DND-41 (cell line): ENCODE measurements at regions not wholly inside any gene's neighbourhood (a gene's known extent, or its start where the extent isn't known, plus 50 kb on each side); places are given as distances from the start of the nearest gene placed in this dataset.

Experiments
- ATAC-seq: fragments of 200-7000 bp; cut with Tn5 transposase; 3 replicates; pipeline ENCODE4 v1.9.1; 2021; ENCODE audit warnings: low read depth; ENCODE audit not compliant: insufficient read depth
- DNase-seq: peaks from one replicate; pipeline ENCODE4 v3.0.0-alpha.2; 2020
- H2AFZ ChIP-seq: 2 replicates; pipeline ENCODE4 v1.6.0; 2012; ENCODE audit warnings: low read depth, low read length
- H3K27ac ChIP-seq: 2 replicates; pipeline ENCODE4 v1.5.1; 2012; ENCODE audit warnings: low read length, inconsistent platforms
- H3K27me3 ChIP-seq: fragments of 200-600 bp; sonication (generic); 2 replicates; pipeline ENCODE4 v1.6.0; 2012; ENCODE audit warnings: low read length, mild to moderate bottlenecking, inconsistent platforms; ENCODE audit not compliant: insufficient read depth, poor library complexity
- H3K36me3 ChIP-seq: 2 replicates; pipeline ENCODE4 v1.5.1; 2012; ENCODE audit warnings: low read length, inconsistent platforms; ENCODE audit not compliant: insufficient read depth
- H3K4me1 ChIP-seq: 2 replicates; pipeline ENCODE4 v1.5.1; 2012; ENCODE audit warnings: mild to moderate bottlenecking, low read length; ENCODE audit not compliant: insufficient read depth
- H3K4me2 ChIP-seq: 2 replicates; pipeline ENCODE4 v1.6.0; 2012; ENCODE audit warnings: mild to moderate bottlenecking, moderate library complexity, low read length, inconsistent platforms; ENCODE audit not compliant: insufficient read depth
- H3K4me3 ChIP-seq, 2 experiments: fragments of 200-600 bp in 1 of 2; shearing (Covaris generic) in 1 of 2; 2 replicates each; pipeline ENCODE4 v1.5.1; 2012 to 2016; ENCODE audit warnings: inconsistent platforms in 2 of 2, low read length in 2 of 2, mild to moderate bottlenecking in 2 of 2, low read depth in 1 of 2, moderate library complexity in 1 of 2
- H3K79me2 ChIP-seq: 2 replicates; pipeline ENCODE4 v1.6.0; 2012; ENCODE audit warnings: low read length, inconsistent platforms; ENCODE audit not compliant: insufficient read depth
- H3K9ac ChIP-seq: 2 replicates; pipeline ENCODE4 v1.6.0; 2012; ENCODE audit warnings: low read depth, mild to moderate bottlenecking, inconsistent platforms, low read length, moderate library complexity
- H3K9me3 ChIP-seq: 2 replicates; pipeline ENCODE4 v1.5.1; 2012; ENCODE audit warnings: low read length, moderate library complexity, mild to moderate bottlenecking, inconsistent platforms; ENCODE audit not compliant: insufficient read depth, severe bottlenecking
- H4K20me1 ChIP-seq: 2 replicates; pipeline ENCODE4 v1.6.0; 2012; ENCODE audit warnings: low read length; ENCODE audit not compliant: insufficient read depth
- EZH2 ChIP-seq: IDR thresholded peaks from 3 replicates; pipeline ENCODE4 v1.6.1; 2012; ENCODE audit warnings: borderline replicate concordance, low read depth, mild to moderate bottlenecking, moderate library complexity, low read length, inconsistent platforms; ENCODE audit not compliant: severe bottlenecking
- TF ChIP-seq, protein P1 (sequence below): IDR thresholded peaks from 2 replicates; pipeline ENCODE4 v1.5.1; 2012; ENCODE audit warnings: borderline replicate concordance, low read length, moderate library complexity, mild to moderate bottlenecking; ENCODE audit not compliant: poor library complexity, severe bottlenecking; ENCODE audit errors: extremely low read depth

DNA sequence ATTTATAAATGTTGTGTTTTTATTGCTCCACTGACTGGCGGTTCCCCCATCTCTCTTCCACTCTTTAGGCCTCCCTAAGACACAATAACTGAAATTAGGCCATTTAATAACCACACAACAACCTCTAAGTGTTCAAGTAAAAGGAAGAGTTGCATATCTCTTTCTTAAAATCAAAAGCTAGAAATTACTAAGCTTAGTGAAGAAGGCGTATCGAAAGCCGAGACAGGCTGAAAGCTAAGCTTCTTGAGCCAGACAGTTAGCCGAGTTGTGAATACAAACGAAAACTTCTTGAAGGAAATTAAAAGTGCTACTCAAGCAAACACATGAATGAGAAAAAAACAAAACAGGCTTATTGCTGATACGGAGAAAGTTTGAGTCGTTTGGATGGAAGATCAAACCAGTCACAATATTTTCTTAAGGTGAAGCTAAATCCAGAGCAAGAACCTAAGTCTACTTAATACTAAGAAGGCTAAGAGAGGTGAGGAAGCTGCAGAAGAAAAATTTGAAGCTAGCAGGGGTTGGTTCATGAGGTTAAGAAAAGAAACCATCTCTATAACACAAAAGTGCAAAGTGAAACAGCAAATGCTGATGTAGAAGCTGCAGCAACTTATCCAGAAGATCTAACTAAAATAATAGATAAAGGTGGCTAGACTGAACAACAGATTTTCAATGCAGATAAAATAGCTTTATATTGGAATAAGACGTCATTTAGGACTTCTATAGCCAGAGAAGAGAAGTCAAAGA is 194.0 kb upstream of the TTC29 start:
- Histone ChIP-seq H3K4me3 (no peak overlapping the region), H3K4me1 (no peaks in the 10 kb centered on the region), H3K4me2 (no peak overlapping the region), H3K27me3 (peaks cover 3% of the 10 kb centered on the region), H3K9me3 (no peaks in the 10 kb centered on the region), H3K9ac (no peak overlapping the region), H3K27ac (no peak overlapping the region), H3K79me2 (no peaks in the 10 kb centered on the region), H4K20me1 (no peaks in the 10 kb centered on the region), H2AFZ (no peak overlapping the region), H3K36me3 (no peaks in the 10 kb centered on the region)
- TF ChIP-seq, protein P1, sequence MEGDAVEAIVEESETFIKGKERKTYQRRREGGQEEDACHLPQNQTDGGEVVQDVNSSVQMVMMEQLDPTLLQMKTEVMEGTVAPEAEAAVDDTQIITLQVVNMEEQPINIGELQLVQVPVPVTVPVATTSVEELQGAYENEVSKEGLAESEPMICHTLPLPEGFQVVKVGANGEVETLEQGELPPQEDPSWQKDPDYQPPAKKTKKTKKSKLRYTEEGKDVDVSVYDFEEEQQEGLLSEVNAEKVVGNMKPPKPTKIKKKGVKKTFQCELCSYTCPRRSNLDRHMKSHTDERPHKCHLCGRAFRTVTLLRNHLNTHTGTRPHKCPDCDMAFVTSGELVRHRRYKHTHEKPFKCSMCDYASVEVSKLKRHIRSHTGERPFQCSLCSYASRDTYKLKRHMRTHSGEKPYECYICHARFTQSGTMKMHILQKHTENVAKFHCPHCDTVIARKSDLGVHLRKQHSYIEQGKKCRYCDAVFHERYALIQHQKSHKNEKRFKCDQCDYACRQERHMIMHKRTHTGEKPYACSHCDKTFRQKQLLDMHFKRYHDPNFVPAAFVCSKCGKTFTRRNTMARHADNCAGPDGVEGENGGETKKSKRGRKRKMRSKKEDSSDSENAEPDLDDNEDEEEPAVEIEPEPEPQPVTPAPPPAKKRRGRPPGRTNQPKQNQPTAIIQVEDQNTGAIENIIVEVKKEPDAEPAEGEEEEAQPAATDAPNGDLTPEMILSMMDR: no peak
- TF ChIP-seq EZH2: no peak
- DNase-seq (no peak), ATAC-seq (no peak)

- Histone ChIP-seq H3K79me2 (no peaks in the 10 kb centered on the region), H3K9ac (no peak overlapping the region), H3K4me1 (no peaks in the 10 kb centered on the region), H4K20me1 (no peaks in the 10 kb centered on the region), H3K4me2 (no peak overlapping the region), H3K9me3 (no peaks in the 10 kb centered on the region), H3K27ac (no peak overlapping the region), H3K4me3 (no peak overlapping the region), H3K27me3 (no peaks in the 10 kb centered on the region), H2AFZ (no peak overlapping the region), H3K36me3 (no peaks in the 10 kb centered on the region)
- no peak for ATAC-seq
- no peak for DNase-seq
- TF ChIP-seq EZH2: no peak
- TF ChIP-seq, protein P1: no peak
Observed at GRCh38 chr4:147151763-147152162, 206.1 kb upstream of the TTC29 start.

DNA sequence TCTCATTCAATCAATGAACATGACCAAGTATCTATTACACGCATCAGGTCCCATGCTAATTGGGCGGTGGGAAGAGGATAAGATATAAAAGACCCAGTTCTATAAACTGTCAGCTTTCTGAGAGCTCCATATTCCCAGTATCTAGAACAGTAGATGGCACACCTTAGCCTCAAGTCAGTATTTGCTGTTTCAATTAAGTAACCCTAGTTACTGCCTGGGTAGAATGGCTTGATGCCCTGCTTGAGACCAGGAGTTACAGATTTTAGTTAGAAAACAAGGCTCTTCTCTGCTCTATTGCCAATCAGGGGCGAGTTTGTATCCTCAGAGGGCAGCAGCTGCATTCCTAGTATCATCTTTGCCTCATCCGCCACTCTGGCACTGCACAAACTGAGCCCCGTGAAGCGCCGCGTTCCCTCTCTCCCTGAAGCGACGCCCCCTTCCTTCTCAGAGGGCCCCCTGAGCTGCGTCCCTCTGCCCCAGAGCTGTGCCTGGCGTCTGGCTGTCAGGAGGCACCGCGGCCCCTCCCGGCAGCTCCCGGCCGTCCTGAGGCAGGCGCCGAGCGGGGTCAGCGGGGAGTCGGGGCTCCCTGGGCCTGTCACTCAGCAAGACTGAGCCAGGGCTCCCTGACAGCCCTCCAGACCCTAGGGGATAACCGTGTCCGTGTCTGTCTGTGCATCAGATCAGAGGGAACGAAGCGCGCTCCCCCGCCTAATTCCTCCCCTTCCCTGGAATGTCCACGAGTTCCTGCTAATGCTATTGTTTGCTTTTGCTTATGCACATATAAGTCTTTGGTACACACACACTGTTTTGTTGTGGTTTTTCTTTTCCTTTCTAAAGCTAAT is 212.4 kb upstream of the TTC29 start:
- TF ChIP-seq, protein P1: no peak
- TF ChIP-seq EZH2: no peak
- no peaks in the 10 kb centered on the region for H4K20me1 ChIP-seq
- no peak overlapping the region for H2AFZ ChIP-seq
- no peaks in the 10 kb centered on the region for H3K36me3 ChIP-seq
- no peaks in the 10 kb centered on the region for H3K9me3 ChIP-seq
- no peak overlapping the region for H3K4me2 ChIP-seq
- DNase-seq (no peak), ATAC-seq (no peak)
- no peaks in the 10 kb centered on the region for H3K79me2 ChIP-seq
- no peak overlapping the region for H3K9ac ChIP-seq
- H3K4me3 ChIP-seq: no peak overlapping the region
- H3K4me1 ChIP-seq: no peaks in the 10 kb centered on the region
- H3K27ac ChIP-seq: no peak overlapping the region
- peaks cover 2% of the 10 kb centered on the region for H3K27me3 ChIP-seq
